ENCODE measurements at regions not wholly inside any gene's neighbourhood (a gene's known extent, or its start where the extent isn't known, plus 50 kb on each side); places are given as distances from the start of the nearest gene placed in this dataset.

DNA sequence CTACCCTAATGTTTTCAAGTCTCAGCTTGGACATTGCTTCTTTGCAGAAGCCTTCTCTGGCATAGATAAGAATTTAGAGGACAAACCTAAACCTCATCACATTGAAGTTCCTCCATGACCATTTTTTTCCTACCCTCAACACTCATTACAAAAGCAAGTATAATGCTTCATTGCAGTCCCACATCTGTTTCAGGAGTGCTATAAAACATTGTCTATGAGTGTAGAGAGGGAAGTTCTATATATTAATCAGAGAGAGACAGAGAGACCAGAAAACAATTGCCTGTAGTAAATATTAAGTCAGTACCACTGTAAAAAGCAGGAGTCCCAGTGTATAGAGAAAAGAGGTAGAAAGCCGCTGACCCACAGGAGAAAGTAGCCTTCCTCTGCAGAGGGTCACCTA, 149.7 kb downstream of the PRELID2 start:
- TF ChIP-seq CTCF (IDR thresholded peaks at IDR 0.05; ENCODE audit: low read depth, low read length): no peak
- TF ChIP-seq POLR2A (IDR thresholded peaks at IDR 0.05; ENCODE audit: extremely low read depth, insufficient read length): no peak

All from NB4 (cell line).